HG03342 (cell line): ENCODE measurements at regions not wholly inside any gene's neighbourhood (a gene's known extent, or its start where the extent isn't known, plus 50 kb on each side); places are given as distances from the start of the nearest gene placed in this dataset.

ENCODE experiments used
- ATAC-seq: cut with Tn5 transposase; IDR thresholded peaks from one replicate; pipeline ENCODE4 v1.9.1; 2021; ENCODE audit warnings: mild to moderate bottlenecking, moderate library complexity; ENCODE audit not compliant: unreplicated experiment

DNA sequence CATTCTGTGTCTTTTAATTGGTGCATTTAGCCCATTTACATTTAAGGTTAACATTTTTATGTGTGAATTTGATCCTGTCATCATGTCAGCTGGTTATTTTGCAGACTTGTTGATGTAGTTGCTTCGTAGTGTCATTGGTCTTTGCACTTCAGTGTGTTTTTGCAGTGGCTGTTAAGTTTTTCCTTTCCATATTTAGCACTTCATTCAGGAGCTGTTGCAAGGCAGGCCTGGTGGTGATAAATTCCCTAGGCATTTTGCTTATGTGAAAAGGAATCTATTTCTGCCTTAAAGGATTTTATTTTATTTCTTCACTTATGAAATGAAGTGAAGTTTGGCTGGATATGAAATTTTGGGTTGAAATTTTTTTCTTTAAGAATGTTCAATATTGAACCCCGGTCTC lies 70.2 kb upstream of the CD96 start:
- ATAC-seq = no peak

DNA sequence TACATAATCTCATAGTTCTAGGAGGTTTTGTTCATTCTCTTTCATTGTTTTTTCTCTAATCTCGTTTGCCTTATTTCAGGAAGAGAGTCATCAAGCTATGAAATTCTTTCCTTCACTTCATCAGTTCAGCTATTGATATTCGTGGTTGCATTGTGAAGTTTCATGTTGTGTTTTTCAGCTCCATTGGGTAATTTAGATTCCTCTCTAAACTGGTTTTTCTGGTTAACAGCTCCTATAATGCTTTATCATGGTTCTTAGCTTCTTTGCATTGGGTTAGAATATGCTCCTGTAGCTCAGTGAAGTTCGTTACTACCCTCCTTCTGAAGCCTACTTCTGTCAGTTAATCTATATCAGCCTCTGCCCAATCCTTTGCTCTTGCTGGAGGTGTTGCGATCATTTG lies 69.4 kb upstream of the CD96 start:
- ATAC-seq = no peak

DNA sequence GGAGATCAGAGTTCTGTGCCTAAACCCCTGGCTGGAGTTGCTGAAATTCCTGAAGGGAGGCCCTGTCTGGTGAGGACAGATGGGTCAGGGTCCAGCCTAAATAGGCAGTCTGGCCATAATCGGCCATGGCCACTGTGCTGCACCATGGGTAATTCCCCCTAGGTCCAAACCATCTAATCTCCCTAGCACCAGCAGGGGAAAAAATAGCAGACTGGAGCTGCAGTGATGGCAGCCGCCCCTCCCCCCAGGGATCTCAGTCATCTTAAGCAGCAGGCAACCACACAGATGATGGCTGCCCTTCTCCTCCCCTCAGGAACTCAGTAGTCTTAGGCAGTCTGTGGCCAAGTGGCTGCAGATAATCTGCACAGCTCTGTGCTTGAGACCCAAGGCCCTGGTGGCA lies 68.4 kb upstream of the CD96 start:
- no peak for ATAC-seq

DNA sequence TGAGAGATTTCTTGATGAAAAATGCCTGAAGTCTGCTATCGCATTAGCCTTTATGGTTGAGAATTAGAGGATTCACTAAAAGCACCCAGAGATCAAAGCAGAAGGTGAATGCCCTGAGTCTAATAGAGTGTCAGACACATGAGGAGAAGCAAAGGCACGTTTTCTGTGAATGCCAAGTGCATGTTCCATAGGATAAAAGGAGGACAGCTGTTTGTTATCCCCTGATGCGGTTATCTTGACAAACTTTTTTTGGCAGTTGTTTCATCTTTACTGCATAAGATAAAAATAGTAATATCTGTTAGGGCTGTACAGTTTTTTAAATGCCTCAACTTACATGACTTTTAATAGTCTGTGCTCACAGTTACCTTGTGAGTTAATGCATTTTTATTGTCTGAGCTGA lies 65.3 kb upstream of the CD96 start:
- no peak for ATAC-seq

DNA sequence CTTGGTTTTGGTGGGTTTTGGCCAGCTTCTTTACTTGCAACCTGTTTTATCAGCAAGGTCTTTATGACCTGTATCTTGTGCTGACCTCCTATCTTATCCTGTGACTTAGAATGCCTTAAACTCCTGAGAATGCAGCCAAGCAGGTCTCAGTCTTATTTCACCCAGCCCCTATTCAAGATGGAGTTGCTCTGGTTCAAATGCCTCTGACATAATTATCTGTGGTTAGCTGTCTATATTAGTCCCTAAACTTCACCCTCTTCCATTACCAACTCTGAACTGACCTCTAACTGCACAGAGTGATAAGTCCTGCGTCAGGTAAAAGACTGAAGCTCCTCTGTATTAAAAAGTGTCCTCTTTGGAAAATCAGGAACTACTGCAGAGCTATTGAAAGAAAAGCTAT lies 61.9 kb upstream of the CD96 start:
- no peak for ATAC-seq

GRCh38 chr3:111481551-111481950 lies 60.4 kb upstream of the CD96 start:
- no peak for ATAC-seq

DNA sequence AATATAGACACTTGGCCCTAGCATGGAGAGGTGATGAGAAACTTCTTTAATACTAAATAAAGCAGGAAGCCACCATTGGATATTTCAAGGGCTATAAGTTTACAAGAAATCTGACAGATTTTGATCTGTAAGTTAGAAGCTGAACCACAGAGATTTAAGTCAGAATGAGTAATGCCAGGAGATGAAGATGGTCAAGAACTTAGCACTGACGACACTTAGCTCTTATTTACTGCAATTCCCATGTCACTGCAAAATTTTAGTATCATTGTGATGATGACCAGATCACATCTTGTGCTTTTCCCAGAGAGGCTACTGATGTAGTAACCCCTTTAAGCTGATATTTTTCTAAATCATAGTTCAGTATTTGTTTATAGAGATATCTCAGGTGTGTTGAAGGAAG lies 59.4 kb upstream of the CD96 start:
- ATAC-seq = no peak

- no peak for ATAC-seq
These were observed 56.9 kb upstream of the CD96 start for GRCh38 chr3:111485086-111485485.
